ENCODE measurements at regions not wholly inside any gene's neighbourhood (a gene's known extent, or its start where the extent isn't known, plus 50 kb on each side); places are given as distances from the start of the nearest gene placed in this dataset.

DNA sequence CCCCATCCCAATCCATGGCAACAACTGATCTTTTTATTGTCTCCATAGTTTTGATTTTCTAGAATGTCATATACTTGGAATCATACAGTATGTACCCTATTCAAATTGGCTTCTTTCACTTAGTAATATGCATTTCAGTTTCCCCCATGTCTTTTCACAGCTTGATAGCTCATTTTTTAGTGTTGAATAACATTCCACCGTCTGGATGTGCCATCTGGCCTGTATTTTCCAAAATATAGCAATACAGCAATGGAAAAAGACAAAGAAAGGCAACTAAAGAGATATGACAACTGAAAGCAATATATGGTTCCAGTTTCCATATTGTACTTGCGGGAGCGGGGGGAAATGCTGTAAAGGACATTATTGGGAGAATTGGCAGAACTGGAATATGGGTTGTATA is 166.4 kb upstream of the NT5E start:
- TF ChIP-seq, protein P1, sequence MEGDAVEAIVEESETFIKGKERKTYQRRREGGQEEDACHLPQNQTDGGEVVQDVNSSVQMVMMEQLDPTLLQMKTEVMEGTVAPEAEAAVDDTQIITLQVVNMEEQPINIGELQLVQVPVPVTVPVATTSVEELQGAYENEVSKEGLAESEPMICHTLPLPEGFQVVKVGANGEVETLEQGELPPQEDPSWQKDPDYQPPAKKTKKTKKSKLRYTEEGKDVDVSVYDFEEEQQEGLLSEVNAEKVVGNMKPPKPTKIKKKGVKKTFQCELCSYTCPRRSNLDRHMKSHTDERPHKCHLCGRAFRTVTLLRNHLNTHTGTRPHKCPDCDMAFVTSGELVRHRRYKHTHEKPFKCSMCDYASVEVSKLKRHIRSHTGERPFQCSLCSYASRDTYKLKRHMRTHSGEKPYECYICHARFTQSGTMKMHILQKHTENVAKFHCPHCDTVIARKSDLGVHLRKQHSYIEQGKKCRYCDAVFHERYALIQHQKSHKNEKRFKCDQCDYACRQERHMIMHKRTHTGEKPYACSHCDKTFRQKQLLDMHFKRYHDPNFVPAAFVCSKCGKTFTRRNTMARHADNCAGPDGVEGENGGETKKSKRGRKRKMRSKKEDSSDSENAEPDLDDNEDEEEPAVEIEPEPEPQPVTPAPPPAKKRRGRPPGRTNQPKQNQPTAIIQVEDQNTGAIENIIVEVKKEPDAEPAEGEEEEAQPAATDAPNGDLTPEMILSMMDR (IDR thresholded peaks at IDR 0.05) = no peak
- TF ChIP-seq EZH2 (IDR thresholded peaks at IDR 0.05; ENCODE audit: borderline replicate concordance, insufficient read depth, low read depth, low read length, poor library complexity, severe bottlenecking) = no peak

Data from B cell (primary cell).